ENCODE measurements at regions not wholly inside any gene's neighbourhood (a gene's known extent, or its start where the extent isn't known, plus 50 kb on each side); places are given as distances from the start of the nearest gene placed in this dataset.
"Not testable (repeated sequence)": the region's sequence is repeated elsewhere in the genome, so short reads cannot be mapped to it uniquely, and the experiment has no call there.

DNA sequence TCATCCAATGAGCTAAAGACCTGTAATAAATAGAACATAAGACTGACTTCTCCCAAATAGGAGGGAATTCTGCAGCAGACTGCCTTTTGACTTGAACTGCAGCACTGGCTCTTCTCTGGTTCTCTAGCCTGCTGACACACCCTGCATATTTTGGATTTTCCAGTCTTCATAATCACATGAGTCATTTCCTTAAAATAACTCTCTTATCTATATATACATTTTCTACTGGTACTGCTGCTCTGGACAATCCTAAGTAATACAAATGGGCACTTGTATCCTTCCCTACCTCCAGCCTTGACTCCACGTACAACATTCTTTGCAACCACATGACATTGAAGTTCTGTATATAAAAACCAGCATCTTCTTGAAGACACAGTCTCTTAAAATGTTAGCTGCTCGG lies 429.4 kb upstream of the TMPRSS15 start:
- DNase-seq: no peak

DNA sequence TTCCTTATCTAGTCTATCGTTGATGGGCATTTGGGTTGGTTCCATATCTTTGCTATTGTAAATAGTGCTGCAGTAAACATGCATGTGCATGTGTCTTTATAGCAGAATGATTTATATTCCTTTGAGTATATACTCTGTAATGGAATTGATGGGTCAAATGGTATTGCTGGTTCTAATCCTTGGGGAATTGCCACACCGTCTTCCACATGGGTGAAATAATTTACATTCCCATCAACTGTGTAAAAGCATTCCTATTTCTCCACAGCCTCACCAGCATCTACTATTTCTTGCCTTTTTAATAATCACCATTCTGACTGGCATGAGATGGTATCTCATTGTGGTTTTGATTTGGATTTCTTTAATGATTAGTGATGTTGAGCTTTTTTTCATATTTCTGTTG lies 430.5 kb upstream of the TMPRSS15 start:
- not testable (repeated sequence) for DNase-seq

DNA sequence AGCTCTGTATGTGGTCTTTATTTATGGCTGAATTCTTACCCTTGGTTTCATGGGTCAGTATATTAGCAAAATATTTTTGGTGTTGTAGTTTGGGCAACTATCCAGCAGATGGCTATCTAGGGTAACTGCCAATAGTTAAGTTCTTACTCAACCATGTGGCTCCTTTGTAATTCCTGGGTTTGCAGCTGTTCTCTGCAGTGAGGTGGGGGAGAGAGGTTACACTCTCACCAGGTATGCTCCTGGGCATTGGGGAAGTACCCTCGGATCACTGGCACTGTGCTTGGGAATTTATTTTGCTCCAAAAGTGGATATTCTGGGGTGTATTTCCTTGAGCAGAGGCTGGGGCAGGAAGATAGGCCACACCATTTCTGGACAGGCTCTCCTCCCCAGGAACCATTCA lies 436.7 kb upstream of the TMPRSS15 start:
- no peak for DNase-seq

DNA sequence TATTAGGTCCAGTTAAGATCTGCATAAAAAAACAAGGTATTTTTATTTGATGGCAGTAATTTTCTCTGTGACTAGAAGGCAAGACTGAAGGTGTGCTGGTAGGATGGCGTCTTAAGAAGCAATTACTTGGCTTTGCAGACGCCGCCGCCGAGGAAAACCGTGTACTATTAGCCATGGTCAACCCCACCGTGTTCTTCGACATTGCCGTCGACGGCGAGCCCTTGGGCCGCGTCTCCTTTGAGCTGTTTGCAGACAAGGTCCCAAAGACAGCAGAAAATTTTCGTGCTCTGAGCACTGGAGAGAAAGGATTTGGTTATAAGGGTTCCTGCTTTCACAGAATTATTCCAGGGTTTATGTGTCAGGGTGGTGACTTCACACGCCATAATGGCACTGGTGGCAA lies 454.0 kb upstream of the TMPRSS15 start:
- DNase-seq: not testable (repeated sequence)

DNA sequence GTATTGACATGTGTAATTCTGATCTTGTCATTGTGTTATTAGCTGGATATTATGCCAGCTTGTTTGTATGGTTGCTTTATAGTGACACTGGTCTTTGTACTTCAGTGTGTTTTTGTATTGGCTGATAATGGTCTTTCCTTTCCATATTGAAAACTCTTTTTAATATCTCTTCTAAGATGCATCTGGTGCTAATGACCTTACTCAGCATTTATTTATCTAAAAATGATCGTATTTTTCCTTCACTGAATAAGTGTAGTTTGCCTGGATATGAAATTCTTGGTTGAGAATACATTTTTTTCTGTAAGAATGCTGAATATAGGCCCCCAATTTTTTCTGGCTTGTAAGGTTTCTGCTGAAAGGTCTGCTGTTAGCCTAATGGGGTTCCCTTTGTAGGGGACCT lies 465.5 kb upstream of the TMPRSS15 start:
- DNase-seq: no peak

DNA sequence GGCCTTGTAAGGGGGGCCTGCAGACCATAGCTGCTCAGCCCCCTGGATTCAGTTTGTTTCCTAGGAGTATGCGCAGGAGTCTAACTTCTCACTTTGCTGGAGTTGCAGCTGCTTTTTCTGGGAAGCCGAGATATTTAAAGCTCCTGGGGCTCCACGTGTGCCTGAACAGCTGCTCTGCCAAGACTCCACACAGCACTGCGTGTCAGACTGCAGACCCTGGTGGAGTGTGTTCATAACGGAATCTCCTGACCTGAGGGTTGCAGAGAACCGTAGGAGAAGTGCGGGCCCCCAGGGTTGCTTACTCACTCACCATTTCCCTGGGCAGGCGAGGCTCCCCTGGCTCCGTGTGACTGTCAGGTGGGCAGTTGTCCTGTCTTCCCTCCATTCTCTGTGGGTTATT lies 474.3 kb upstream of the TMPRSS15 start:
- no peak for DNase-seq

DNA sequence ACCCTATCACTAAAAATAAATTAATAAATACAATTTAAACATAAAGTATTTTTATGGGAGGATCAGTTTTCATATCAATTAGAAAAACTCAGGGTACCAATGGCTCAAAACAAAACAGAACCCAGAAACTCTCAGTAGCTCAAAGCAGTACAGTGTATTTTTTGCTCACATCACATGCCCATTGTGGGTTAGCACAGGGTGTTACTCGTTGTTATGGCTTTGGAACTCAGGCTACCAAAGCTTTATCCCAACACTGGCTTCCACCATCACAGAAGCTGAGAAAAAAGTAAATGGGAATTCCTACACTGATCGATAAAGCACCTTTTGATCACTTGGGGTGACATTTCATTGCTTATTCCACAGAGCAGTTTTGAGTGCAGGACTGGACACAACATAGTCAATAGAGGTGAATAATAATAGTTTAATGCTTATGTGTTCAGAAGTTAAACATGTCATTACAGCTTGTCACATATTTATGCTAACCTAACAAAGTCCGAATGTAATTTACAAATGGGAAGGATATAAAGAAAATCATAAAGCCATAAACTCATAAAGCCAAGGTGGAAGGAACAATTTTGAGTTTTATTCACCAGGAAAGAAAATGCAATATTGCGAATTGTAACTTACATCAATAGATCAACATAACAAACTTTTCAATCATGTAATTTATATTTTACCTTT lies 484.5 kb upstream of the TMPRSS15 start:
- no peak for DNase-seq

GRCh38 chr21:18893406-18893805 lies 489.8 kb upstream of the TMPRSS15 start:
- DNase-seq: no peak

- no peak for DNase-seq
These were observed 490.8 kb upstream of the TMPRSS15 start for GRCh38 chr21:18894387-18894786.

DNA sequence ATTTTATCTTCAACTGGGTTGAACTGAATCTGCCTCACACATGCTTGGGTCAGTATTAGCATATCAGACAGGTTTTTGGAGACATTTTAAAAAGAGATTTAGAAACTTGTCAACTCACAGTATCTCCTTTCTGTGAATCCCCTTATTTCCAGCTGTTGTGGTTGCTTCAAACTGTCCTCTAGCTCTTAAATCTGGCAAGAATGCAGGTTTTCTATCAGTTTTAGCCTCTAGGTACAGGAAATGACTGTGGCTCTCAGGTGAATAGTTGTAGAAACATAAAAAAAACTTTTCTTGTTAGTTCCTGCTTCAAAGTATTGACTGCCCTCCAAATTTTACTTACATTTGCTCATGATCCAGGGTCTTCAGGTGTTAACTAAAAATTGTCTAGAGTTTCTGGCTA lies 495.7 kb upstream of the TMPRSS15 start:
- no peak for DNase-seq

DNA sequence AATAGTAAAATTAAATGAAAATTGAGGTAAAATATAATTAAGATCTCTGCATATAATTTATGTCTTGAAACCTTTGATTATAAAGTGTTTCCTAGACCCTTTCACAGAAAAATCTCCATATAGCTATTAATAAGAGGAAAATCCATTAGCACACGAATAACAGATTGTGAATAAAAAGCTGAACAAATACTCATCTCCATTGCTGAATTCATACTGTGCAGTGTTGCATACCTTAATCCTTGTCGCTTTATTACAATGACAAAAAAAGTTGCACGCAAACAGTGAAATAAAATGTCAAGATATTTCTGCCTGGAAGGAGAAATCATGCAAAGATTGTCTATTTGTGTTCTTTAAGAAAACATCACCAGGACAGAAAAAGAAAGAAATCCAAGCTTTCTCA lies 499.1 kb upstream of the TMPRSS15 start:
- DNase-seq: no peak

DNA sequence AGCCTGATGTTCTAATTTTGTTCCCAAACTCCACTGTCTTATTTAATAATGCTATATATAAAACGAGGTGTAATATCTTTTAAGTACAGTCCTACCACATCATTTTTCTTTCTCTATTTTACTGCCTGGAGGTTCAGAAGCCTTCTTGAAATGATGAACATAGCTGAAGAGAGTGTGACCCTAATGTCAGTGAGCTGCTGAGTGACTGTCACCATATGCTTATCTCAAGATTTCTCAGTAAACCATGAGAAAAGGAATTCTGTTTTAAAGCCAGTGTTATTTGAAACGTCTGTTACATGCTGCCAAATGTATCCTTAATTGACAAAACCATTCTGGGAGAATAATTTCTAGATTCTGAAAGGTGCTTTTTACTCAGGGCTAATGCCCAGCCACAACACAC lies 503.5 kb upstream of the TMPRSS15 start:
- DNase-seq: no peak

- no peak for DNase-seq
These were observed 505.1 kb upstream of the TMPRSS15 start for GRCh38 chr21:18908641-18909040.

GRCh38 chr21:18913914-18914313 lies 510.3 kb upstream of the TMPRSS15 start:
- no peak for DNase-seq

DNA sequence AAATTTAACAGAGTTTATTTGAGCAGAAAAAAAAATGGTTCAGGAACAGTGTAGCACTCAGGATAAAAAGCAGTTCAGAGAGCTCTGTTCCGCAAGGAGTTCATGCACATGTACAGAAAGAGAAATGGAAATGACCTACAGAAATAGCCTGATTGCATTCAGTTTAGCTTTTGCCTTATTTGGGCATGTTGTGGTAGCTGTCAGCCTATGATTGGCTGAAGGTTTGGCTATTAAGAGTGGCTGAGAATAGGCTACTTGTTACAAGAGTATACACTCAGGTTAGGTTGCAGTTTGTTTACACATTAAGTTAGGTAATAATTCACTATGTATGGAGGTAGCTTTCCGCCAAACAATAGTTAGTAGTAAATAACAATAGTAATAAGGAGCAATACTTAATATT lies 511.0 kb upstream of the TMPRSS15 start:
- DNase-seq: no peak

DNA sequence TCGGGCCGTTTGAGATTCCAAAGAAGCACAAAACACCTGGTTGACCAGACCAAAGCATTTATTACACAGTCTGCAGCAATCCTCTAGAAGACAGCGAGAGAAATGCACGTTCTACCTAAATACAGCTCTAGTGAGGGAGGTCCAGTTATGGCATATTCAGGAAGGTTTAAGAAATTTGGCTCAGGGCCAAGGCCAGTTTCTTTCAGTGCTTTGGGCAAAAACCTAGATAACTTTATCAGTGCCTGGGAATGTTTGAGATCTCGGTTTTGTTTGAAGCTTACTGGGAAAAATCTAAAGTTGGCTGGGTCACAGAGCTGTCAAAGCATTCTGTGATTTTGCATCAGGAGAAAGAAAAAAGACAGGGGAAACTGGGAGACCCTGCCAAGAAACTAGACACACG lies 514.0 kb upstream of the TMPRSS15 start:
- DNase-seq: no peak

GRCh38 chr21:18931237-18931636 lies 527.7 kb upstream of the TMPRSS15 start:
- no peak for DNase-seq

DNA sequence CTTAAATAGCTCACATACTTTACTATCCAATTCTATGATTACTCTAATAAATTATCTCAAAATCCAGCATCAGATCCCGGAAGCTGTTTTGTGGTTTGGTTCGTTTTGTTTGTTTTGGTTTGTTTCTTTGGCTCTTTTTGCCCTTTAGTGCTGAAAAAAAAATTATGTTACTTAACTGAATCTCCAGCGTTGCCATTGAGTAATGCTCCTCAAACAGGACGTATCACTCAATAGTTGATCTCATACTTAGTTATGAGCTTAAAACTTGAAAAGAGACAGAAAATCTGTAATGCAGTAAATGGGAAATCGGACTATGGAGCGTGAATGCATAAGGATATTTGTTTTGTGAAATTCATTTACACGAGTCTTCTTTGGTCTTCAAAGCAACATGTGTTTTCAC lies 533.8 kb upstream of the TMPRSS15 start:
- DNase-seq: no peak

DNA sequence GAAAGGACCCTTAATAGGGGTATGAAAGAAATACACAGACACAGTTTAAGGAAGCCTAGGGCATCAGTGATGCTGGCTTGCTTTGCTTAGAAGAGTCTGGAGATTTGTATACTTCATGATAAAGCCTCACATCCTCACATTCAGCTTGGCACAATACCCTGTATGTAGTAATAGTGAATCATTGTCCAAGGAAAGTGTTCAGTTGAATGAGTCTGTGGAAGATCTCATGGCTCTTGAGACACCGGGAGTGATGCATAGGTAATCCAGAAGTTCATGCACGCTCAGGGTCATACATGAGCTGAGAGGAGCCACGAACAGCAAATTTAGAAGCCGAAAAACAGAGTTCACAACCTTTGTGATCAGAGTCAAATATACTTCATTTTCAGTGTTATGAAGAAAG lies 537.2 kb upstream of the TMPRSS15 start:
- no peak for DNase-seq

DNA sequence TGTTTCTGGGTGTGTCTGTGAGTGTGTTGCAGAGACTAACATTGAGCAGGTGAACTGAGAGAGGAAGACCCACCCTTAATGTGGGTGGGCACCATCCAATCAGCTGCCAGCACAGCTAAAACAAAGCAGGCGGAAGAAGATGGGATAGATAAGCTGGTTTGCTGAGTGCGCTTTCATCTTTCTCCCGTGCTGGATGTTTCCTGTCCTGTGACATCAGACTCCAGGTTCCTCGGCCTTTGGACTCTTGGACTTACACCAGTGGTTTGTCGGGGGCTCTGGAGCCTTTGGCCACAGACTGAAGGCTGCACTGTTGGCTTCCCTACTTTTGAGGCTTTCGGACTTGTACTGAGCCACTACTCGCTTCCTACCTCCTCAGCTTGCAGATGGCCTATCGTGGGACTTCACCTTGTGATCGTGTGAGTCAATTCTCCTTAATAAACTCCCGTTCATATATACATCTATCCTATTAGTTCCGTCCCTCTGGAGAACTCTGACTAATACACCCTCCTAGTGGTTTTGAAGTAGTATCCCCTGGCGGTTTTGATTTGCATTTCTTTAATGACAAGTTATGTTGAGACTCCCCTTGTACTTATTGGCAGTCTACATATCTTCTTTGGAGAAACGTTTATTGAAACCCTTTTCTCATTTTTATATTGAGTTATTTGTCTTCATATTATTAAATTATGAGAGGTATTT lies 546.6 kb upstream of the TMPRSS15 start:
- no peak for DNase-seq

DNA sequence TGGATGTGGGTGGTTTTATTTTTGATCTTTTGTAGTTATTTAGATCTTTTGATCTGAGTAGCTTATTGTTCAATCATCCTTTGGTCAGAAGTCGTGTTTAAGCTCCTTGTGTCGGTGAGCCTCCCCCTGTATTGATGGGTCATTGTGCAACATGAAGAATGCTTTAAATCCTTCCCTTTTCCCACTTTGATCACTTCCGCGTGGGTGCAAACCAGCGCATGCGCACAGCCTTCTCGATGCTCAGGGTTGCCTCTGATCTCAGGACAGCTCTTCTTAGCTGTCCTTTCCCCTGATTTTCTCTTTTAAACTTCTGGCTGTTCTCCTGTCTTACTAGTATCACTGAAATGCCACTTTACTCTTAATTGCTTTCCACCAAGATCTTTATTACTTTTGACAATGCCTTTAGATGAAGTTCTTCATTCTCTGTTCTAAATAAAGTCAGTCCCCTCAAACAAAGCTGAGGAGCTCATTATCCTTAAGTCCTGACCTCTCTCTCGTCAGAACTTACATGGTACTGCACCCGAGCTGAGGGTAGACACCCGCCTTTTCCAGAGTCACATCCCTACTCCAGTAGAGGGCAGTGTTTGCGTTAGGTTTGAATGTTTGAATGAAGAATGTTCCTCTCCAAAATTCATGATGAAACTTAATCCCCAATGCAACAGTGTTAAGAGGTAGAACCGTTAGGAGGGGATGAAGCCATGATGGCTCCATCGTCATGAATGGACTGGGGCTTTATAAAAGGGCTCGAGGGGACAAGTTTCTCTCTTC lies 547.9 kb upstream of the TMPRSS15 start:
- DNase-seq: no peak

- no peak for DNase-seq
These were observed 550.9 kb upstream of the TMPRSS15 start for GRCh38 chr21:18954441-18954844.

DNA sequence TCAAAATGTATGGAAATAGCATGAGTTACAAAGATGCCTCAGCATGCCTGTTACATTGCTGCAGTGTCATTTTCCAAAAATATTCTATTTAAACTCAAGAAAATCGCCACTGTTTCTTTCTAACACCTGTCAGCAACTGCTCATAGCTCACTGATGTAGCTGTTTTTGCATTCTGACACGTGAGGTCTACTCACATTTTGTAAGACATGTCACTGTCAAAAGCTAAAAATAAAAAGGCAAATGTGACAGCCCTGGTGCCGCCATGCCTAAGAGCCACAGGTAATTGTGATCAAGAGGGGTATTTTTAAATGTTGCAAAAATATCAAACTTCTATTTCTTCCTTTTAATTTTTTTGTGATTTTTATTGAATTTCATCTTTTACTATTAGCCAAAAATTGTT lies 556.2 kb upstream of the TMPRSS15 start:
- DNase-seq: no peak

DNA sequence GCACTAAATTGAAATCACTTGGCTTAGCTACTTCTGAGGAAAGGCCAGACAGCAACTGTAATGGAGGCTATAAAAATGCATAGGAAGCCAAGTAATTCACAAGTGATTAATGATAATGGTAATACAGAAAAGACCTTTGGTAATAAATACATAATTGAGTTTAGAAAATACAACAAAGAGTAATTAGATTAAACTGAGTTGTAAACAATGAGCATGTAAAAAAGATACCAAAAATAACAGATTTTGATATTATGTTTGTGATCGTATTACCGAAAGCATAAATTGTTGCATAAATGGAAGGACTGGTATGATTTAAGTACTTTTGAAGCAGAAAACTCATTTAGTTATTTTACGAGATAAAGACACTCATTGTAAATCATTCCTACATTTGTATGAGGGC lies 556.7 kb upstream of the TMPRSS15 start:
- DNase-seq: no peak

Measured in NCI-H187 (cell line).